Vagina (tissue), 2 donors: ENCODE measurements at regions not wholly inside any gene's neighbourhood (a gene's known extent, or its start where the extent isn't known, plus 50 kb on each side); places are given as distances from the start of the nearest gene placed in this dataset.

ENCODE experiments used
- CTCF ChIP-seq, 3 experiments: fragments of 450-650 bp in 2 of 3; fragments of 200-600 bp in 1 of 3; sonication (generic) in 1 of 3; IDR thresholded peaks; one replicate each; pipeline ENCODE4 v1.5.1; 2017 to 2019; ENCODE audit warnings: antibody characterized with exemption in 3 of 3, mild to moderate bottlenecking in 2 of 3, moderate library complexity in 2 of 3
- POLR2AphosphoS5 ChIP-seq, 2 donors: sonication (generic); formaldehyde crosslinking; IDR thresholded peaks; one replicate each; pipeline ENCODE4 v1.9.0; 2017; ENCODE audit warnings: antibody characterized with exemption in 2 of 2, mild to moderate bottlenecking in 2 of 2, low read depth in 1 of 2; ENCODE audit not compliant: insufficient read depth in 1 of 2

GRCh38 chr6:165843568-165844113 lies 180.6 kb upstream of the PDE10A start:
- TF ChIP-seq CTCF (IDR thresholded peaks at IDR 0.05): no peak
- TF ChIP-seq POLR2AphosphoS5 (IDR thresholded peaks at IDR 0.05; ENCODE audit: insufficient read depth in 1 of 2, low read depth in 1 of 2): no peak
